HL-60 (cell line): ENCODE measurements at regions not wholly inside any gene's neighbourhood (a gene's known extent, or its start where the extent isn't known, plus 50 kb on each side); places are given as distances from the start of the nearest gene placed in this dataset.

ENCODE experiments used
- CTCF ChIP-seq: IDR thresholded peaks from one replicate; pipeline ENCODE4 v1.5.1; 2011; ENCODE audit warnings: low read length, control low read depth, inconsistent platforms; ENCODE audit not compliant: insufficient read depth
- GABPA ChIP-seq: IDR thresholded peaks from 2 replicates; pipeline ENCODE4 v1.6.1; 2012; ENCODE audit warnings: low read depth
- POLR2AphosphoS5 ChIP-seq: IDR thresholded peaks from 2 replicates; pipeline ENCODE4 v1.6.1; 2012; ENCODE audit warnings: low read depth
- REST ChIP-seq: IDR thresholded peaks from 2 replicates; pipeline ENCODE4 v1.6.1; 2012; ENCODE audit warnings: low read depth; ENCODE audit not compliant: insufficient replicate concordance
- SPI1 ChIP-seq: IDR thresholded peaks from 2 replicates; pipeline ENCODE4 v1.6.1; 2012; ENCODE audit warnings: low read depth, mild to moderate bottlenecking, borderline replicate concordance

DNA sequence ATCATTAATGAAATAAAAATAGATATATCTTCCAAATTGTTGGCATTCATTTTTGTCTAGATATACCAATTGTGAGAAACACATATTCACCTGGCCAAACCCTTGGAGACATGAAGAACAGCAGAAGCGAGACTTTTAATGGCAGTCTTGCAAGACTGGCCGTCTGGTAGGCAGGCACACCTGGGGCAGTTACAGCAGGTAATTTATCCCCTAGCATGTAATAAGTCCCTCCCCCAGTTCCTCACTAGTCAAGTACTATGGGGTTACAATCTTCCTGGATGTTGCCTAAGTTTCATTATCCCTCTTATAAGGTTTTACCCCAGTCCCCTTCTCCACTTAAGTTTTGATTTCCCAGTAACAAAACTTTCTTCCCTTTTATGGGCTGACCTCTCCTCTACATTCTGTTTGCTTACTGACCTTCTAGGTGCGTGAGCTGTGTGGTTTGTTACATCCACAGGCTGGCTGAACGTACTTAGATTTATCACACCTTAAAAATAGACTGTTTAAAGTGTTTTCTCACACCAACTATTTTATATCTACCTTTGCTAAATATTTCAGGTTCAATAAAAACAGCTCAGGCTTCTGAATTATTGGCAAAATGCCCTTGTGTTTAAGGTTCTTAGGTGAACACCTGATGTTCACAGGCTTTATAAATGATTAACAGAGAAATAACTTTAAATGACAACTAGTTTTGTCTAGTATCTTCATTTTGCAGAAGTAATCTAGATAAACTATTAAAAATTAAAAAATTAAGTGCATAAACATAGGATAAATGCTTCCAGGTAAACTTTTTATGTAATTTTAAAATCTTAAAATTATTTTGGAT, 365.0 kb upstream of the TFPI start:
- TF ChIP-seq CTCF (no peak), POLR2AphosphoS5 (no peak), SPI1 (no peak), REST (no peak), GABPA (no peak)
